PC-9 (cell line): ENCODE measurements at regions not wholly inside any gene's neighbourhood (a gene's known extent, or its start where the extent isn't known, plus 50 kb on each side); places are given as distances from the start of the nearest gene placed in this dataset.

Source experiments
- BruUV-seq: library from RNA; stranded (reverse); fragments of 400-500 nt; replicated peaks from 2 replicates; lab custom pipeline; 2021; lab: Mats Ljungman, UMichigan
- CTCF ChIA-PET: fragments of 300-600 bp; sonication (Branson Sonifier 250); formaldehyde crosslinking; loops from one replicate; lab custom pipeline; 2022; ENCODE audit warnings: antibody characterized with exemption; lab: Charles Lee
- POLR2A ChIA-PET: fragments of 300-600 bp; sonication (Branson Sonifier 250); formaldehyde crosslinking; loops from one replicate; lab custom pipeline; 2022; ENCODE audit warnings: antibody characterized with exemption; ENCODE audit not compliant: unreplicated experiment; lab: Charles Lee
- DNase-seq, 2 experiments: peaks; one replicate each; pipeline versions ENCODE4 v3.0.0 to v3.0.0-alpha.2; 2015 to 2022; ENCODE audit warnings: mixed read lengths in 1 of 2
- H2AFZ ChIP-seq: fragments of 200-600 bp; sonication (generic); 2 replicates; pipeline ENCODE4 v1.8.1; 2017; ENCODE audit warnings: antibody characterized with exemption
- H3F3A ChIP-seq: fragments of 200-600 bp; sonication (generic); 2 replicates; pipeline ENCODE4 v1.8.1; 2017; ENCODE audit warnings: antibody characterized with exemption, mild to moderate bottlenecking, low read depth; ENCODE audit not compliant: insufficient read depth
- H3K27ac ChIP-seq: fragments of 200-600 bp; sonication (generic); 2 replicates; pipeline ENCODE4 v1.6.1; 2016; ENCODE audit warnings: mixed run types
- H3K27me3 ChIP-seq: fragments of 200-600 bp; sonication (generic); 2 replicates; pipeline ENCODE4 v1.6.1; 2016; ENCODE audit warnings: low read depth, mixed run types; ENCODE audit not compliant: insufficient read depth
- H3K36me3 ChIP-seq: fragments of 200-600 bp; sonication (generic); 2 replicates; pipeline ENCODE4 v1.6.1; 2016; ENCODE audit warnings: low read depth, mixed run types
- H3K4me1 ChIP-seq: fragments of 200-600 bp; sonication (generic); replicated peaks from 2 replicates; pipeline ENCODE4 v1.6.1; 2016; ENCODE audit warnings: mixed run types; ENCODE audit not compliant: insufficient read depth
- H3K4me2 ChIP-seq: fragments of 200-600 bp; sonication (generic); 2 replicates; pipeline ENCODE4 v1.6.1; 2017; ENCODE audit warnings: mixed run types
- H3K4me3 ChIP-seq: fragments of 200-600 bp; sonication (generic); 2 replicates; pipeline ENCODE4 v1.6.1; 2016; ENCODE audit warnings: mixed run types
- H3K79me2 ChIP-seq: fragments of 200-600 bp; sonication (generic); 2 replicates; pipeline ENCODE4 v1.6.1; 2017; ENCODE audit warnings: low read depth, mixed run types
- H3K9me2 ChIP-seq: fragments of 200-600 bp; sonication (generic); 2 replicates; pipeline ENCODE4 v1.8.1; 2017; ENCODE audit warnings: mild to moderate bottlenecking; ENCODE audit not compliant: insufficient read depth
- H3K9me3 ChIP-seq: fragments of 200-600 bp; sonication (generic); 2 replicates; pipeline ENCODE4 v1.8.1; 2016; ENCODE audit warnings: low read depth; ENCODE audit not compliant: insufficient read depth
- H4K20me1 ChIP-seq: fragments of 200-600 bp; sonication (generic); 2 replicates; pipeline ENCODE4 v1.8.1; 2017; ENCODE audit not compliant: insufficient read depth
- EZH2 ChIP-seq: fragments of 200-600 bp; sonication (generic); IDR thresholded peaks from 2 replicates; pipeline ENCODE4 v1.8.0; 2017; ENCODE audit warnings: antibody characterized with exemption, low read depth
- intact Hi-C: fragments of 100-400 bp; cut with micrococcal nuclease; formaldehyde crosslinking; loops from one replicate; pipeline ENCODE4 v1.10.0; 2022; ENCODE audit not compliant: unreplicated experiment
- TF ChIP-seq, protein P1 (sequence below): fragments of 200-600 bp; sonication (generic); conservative IDR thresholded peaks from 2 replicates; pipeline ENCODE4 v1.6.1; 2017; ENCODE audit warnings: mixed run types, antibody characterized with exemption, mild to moderate bottlenecking, moderate library complexity

- Histone ChIP-seq H3K79me2 (no peaks in the 10 kb centered on the region), H3K9me2 (no peaks in the 10 kb centered on the region; the same call in 1 of the 2 replicates), H3F3A (no peaks in the 10 kb centered on the region), H3K9me3 (no peaks in the 10 kb centered on the region), H2AFZ (no peak overlapping the region), H3K4me3 (no peak overlapping the region), H3K4me2 (no peak overlapping the region), H3K4me1 (no peaks in the 10 kb centered on the region), H3K27me3 (no peaks in the 10 kb centered on the region), H3K36me3 (no peaks in the 10 kb centered on the region), H3K27ac (no peak overlapping the region), H4K20me1 (no peaks in the 10 kb centered on the region)
- no TSS peak for BruUV-seq
- POLR2A ChIA-PET: no interaction called here
- TF ChIP-seq, protein P1, sequence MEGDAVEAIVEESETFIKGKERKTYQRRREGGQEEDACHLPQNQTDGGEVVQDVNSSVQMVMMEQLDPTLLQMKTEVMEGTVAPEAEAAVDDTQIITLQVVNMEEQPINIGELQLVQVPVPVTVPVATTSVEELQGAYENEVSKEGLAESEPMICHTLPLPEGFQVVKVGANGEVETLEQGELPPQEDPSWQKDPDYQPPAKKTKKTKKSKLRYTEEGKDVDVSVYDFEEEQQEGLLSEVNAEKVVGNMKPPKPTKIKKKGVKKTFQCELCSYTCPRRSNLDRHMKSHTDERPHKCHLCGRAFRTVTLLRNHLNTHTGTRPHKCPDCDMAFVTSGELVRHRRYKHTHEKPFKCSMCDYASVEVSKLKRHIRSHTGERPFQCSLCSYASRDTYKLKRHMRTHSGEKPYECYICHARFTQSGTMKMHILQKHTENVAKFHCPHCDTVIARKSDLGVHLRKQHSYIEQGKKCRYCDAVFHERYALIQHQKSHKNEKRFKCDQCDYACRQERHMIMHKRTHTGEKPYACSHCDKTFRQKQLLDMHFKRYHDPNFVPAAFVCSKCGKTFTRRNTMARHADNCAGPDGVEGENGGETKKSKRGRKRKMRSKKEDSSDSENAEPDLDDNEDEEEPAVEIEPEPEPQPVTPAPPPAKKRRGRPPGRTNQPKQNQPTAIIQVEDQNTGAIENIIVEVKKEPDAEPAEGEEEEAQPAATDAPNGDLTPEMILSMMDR: no peak
- no peak for TF ChIP-seq EZH2
- CTCF ChIA-PET: no interaction called here
- no peak for DNase-seq
- intact Hi-C loops: no loop called here
Measured at GRCh38 chr5:87756951-87757350, 344.2 kb upstream of the CCNH start.

GRCh38 chr5:87755360-87755759, 342.6 kb upstream of the CCNH start:
- H3K27me3 ChIP-seq: no peaks in the 10 kb centered on the region
- H3K4me2 ChIP-seq: no peak overlapping the region
- no peak overlapping the region for H3K27ac ChIP-seq
- H3K4me3 ChIP-seq: no peak overlapping the region
- H3K79me2 ChIP-seq: no peaks in the 10 kb centered on the region
- H4K20me1 ChIP-seq: no peaks in the 10 kb centered on the region
- H3F3A ChIP-seq: no peaks in the 10 kb centered on the region
- H3K9me2 ChIP-seq: no peaks in the 10 kb centered on the region; the same call in 1 of the 2 replicates
- CTCF ChIA-PET: no interaction called here
- no peak overlapping the region for H2AFZ ChIP-seq
- H3K36me3 ChIP-seq: no peaks in the 10 kb centered on the region
- intact Hi-C loops: no loop called here
- POLR2A ChIA-PET: no interaction called here
- H3K4me1 ChIP-seq: no peaks in the 10 kb centered on the region
- BruUV-seq: no TSS peak
- DNase-seq: no peak
- TF ChIP-seq, protein P1: no peak
- no peak for TF ChIP-seq EZH2
- H3K9me3 ChIP-seq: no peaks in the 10 kb centered on the region

- Histone ChIP-seq H2AFZ (peak overlapping the region; percentile 59; the same call in 1 of the 2 replicates), H3K9me3 (no peaks in the 10 kb centered on the region), H3K27ac (no peak overlapping the region), H3K36me3 (no peaks in the 10 kb centered on the region), H3K4me1 (no peaks in the 10 kb centered on the region), H3K9me2 (no peaks in the 10 kb centered on the region; the same call in 1 of the 2 replicates), H4K20me1 (no peaks in the 10 kb centered on the region), H3K4me3 (no peak overlapping the region), H3K4me2 (no peak overlapping the region), H3K27me3 (no peaks in the 10 kb centered on the region), H3K79me2 (no peaks in the 10 kb centered on the region), H3F3A (no peaks in the 10 kb centered on the region)
- CTCF ChIA-PET: no interaction called here
- POLR2A ChIA-PET: no interaction called here
- no peak for DNase-seq
- intact Hi-C loops: no loop called here
- no TSS peak for BruUV-seq
- no peak for TF ChIP-seq EZH2
- TF ChIP-seq, protein P1: no peak
Measured at GRCh38 chr5:87754009-87754757, 341.5 kb upstream of the CCNH start.
